ENCODE measurements at regions not wholly inside any gene's neighbourhood (a gene's known extent, or its start where the extent isn't known, plus 50 kb on each side); places are given as distances from the start of the nearest gene placed in this dataset.
"Not testable (repeated sequence)": the region's sequence is repeated elsewhere in the genome, so short reads cannot be mapped to it uniquely, and the experiment has no call there.

DNA sequence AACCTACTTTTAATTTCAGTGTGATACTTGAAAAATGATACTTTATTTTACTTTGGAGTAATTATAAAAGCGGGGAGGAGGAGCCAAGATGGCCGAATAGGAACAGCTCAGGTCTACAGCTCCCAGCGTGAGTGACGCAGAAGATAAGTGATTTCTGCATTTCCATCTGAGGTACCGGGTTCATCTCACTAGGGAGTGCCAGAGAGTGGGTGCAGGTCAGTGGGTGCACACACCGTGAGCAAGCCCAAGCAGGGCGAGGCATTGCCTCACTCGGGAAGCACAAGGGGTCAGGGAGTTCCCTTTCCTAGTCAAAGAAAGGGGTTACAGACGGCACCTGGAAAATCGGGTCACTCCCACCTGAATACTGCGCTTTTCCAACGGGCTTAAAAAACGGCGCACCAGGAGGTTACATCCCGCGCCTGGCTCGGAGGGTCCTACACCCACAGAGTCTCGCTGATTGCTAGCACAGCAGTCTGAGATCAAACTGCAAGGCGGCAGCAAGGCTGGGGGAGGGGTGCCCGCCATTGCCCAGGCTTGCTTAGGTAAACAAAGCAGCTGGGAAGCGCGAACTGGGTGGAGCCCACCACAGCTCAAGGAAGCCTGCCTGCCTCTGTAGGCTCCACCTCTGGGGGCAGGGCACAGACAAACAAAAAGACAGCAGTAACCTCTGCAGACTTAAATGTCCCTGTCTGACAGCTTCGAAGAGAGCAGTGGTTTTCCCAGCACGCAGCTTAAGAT, 640.3 kb downstream of the EPHA3 start:
- FAIRE-seq; H3K27me3 ChIP-seq (ENCODE audit: control insufficient read depth in 1 of 2, insufficient read depth in 2 of 2, low read length in 2 of 2); H3K27ac ChIP-seq (ENCODE audit: extremely low read length, insufficient read depth, low read length); CTCF ChIA-PET (ENCODE audit: low intra/inter-chr PET ratio, low total read pairs); DNase-seq (ENCODE audit: low spot score); H3K9ac ChIP-seq (ENCODE audit: insufficient read depth, low read depth, low read length); ATAC-seq; H3K9me3 ChIP-seq (ENCODE audit: low read length); POLR2A ChIA-PET; H2AFZ ChIP-seq (ENCODE audit: low read length); H4K20me1 ChIP-seq (ENCODE audit: insufficient read depth, low read length); H3K36me3 ChIP-seq (replicated peaks in 1 of 2; ENCODE audit: control insufficient read depth in 1 of 2, insufficient read depth in 2 of 2, low read length in 2 of 2); H3K4me1 ChIP-seq (ENCODE audit: insufficient read depth, low read length); BruUV-seq (replicated peaks); H3K79me2 ChIP-seq (ENCODE audit: insufficient read depth, low read length); intact Hi-C loops (cut with micrococcal nuclease; ENCODE audit: unreplicated experiment); in situ Hi-C loops (cut with HindIII; ENCODE audit: extremely low pct_ligation_motif_present, low pct_unique_long_range_greater_than_20kb); TF ChIP-seq FOXA1 (IDR thresholded peaks at IDR 0.05): not testable (repeated sequence)
- Histone ChIP-seq H3K4me2 (ENCODE audit: low read depth, low read length) (peak overlapping the region; percentile 45), H3K4me3 (replicated peaks in 1 of 3; ENCODE audit: insufficient read depth in 1 of 3, low read depth in 2 of 3, low read length in 3 of 3) (peak overlapping the region in 2 of 3 experiments; percentile 37 to 39; a peak in 3 of 6 replicates)
- 0 out of 2 replicates have a peak, but pooled peaks have one; percentile 25 for TF ChIP-seq ZNF350 (CRISPR knock-in tag; IDR thresholded peaks at IDR 0.05; ENCODE audit: borderline replicate concordance, low read depth)
- TF ChIP-seq, protein P1, sequence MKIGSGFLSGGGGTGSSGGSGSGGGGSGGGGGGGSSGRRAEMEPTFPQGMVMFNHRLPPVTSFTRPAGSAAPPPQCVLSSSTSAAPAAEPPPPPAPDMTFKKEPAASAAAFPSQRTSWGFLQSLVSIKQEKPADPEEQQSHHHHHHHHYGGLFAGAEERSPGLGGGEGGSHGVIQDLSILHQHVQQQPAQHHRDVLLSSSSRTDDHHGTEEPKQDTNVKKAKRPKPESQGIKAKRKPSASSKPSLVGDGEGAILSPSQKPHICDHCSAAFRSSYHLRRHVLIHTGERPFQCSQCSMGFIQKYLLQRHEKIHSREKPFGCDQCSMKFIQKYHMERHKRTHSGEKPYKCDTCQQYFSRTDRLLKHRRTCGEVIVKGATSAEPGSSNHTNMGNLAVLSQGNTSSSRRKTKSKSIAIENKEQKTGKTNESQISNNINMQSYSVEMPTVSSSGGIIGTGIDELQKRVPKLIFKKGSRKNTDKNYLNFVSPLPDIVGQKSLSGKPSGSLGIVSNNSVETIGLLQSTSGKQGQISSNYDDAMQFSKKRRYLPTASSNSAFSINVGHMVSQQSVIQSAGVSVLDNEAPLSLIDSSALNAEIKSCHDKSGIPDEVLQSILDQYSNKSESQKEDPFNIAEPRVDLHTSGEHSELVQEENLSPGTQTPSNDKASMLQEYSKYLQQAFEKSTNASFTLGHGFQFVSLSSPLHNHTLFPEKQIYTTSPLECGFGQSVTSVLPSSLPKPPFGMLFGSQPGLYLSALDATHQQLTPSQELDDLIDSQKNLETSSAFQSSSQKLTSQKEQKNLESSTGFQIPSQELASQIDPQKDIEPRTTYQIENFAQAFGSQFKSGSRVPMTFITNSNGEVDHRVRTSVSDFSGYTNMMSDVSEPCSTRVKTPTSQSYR (CRISPR knock-in tag; IDR thresholded peaks at IDR 0.05; ENCODE audit: borderline replicate concordance) = peak; percentile 83; the same call in 1 of the 2 replicates
- TF ChIP-seq, protein P2, sequence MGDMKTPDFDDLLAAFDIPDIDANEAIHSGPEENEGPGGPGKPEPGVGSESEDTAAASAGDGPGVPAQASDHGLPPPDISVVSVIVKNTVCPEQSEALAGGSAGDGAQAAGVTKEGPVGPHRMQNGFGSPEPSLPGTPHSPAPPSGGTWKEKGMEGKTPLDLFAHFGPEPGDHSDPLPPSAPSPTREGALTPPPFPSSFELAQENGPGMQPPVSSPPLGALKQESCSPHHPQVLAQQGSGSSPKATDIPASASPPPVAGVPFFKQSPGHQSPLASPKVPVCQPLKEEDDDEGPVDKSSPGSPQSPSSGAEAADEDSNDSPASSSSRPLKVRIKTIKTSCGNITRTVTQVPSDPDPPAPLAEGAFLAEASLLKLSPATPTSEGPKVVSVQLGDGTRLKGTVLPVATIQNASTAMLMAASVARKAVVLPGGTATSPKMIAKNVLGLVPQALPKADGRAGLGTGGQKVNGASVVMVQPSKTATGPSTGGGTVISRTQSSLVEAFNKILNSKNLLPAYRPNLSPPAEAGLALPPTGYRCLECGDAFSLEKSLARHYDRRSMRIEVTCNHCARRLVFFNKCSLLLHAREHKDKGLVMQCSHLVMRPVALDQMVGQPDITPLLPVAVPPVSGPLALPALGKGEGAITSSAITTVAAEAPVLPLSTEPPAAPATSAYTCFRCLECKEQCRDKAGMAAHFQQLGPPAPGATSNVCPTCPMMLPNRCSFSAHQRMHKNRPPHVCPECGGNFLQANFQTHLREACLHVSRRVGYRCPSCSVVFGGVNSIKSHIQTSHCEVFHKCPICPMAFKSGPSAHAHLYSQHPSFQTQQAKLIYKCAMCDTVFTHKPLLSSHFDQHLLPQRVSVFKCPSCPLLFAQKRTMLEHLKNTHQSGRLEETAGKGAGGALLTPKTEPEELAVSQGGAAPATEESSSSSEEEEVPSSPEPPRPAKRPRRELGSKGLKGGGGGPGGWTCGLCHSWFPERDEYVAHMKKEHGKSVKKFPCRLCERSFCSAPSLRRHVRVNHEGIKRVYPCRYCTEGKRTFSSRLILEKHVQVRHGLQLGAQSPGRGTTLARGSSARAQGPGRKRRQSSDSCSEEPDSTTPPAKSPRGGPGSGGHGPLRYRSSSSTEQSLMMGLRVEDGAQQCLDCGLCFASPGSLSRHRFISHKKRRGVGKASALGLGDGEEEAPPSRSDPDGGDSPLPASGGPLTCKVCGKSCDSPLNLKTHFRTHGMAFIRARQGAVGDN (CRISPR knock-in tag; IDR thresholded peaks at IDR 0.05) = peak; percentile 13; the same call in 1 of the 2 replicates
- TF ChIP-seq ZNF543 (CRISPR knock-in tag; IDR thresholded peaks at IDR 0.05) = 0 out of 2 replicates have a peak, but pooled peaks have one; percentile 25
- TF ChIP-seq, protein P3, sequence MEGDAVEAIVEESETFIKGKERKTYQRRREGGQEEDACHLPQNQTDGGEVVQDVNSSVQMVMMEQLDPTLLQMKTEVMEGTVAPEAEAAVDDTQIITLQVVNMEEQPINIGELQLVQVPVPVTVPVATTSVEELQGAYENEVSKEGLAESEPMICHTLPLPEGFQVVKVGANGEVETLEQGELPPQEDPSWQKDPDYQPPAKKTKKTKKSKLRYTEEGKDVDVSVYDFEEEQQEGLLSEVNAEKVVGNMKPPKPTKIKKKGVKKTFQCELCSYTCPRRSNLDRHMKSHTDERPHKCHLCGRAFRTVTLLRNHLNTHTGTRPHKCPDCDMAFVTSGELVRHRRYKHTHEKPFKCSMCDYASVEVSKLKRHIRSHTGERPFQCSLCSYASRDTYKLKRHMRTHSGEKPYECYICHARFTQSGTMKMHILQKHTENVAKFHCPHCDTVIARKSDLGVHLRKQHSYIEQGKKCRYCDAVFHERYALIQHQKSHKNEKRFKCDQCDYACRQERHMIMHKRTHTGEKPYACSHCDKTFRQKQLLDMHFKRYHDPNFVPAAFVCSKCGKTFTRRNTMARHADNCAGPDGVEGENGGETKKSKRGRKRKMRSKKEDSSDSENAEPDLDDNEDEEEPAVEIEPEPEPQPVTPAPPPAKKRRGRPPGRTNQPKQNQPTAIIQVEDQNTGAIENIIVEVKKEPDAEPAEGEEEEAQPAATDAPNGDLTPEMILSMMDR (CRISPR knock-in tag; IDR thresholded peaks at IDR 0.05) = peak; percentile 16; the same call in 1 of the 2 replicates
- TF ChIP-seq FOXA1 (CRISPR knock-in tag; IDR thresholded peaks at IDR 0.05) = peak; percentile 75
- TF ChIP-seq, protein P4, sequence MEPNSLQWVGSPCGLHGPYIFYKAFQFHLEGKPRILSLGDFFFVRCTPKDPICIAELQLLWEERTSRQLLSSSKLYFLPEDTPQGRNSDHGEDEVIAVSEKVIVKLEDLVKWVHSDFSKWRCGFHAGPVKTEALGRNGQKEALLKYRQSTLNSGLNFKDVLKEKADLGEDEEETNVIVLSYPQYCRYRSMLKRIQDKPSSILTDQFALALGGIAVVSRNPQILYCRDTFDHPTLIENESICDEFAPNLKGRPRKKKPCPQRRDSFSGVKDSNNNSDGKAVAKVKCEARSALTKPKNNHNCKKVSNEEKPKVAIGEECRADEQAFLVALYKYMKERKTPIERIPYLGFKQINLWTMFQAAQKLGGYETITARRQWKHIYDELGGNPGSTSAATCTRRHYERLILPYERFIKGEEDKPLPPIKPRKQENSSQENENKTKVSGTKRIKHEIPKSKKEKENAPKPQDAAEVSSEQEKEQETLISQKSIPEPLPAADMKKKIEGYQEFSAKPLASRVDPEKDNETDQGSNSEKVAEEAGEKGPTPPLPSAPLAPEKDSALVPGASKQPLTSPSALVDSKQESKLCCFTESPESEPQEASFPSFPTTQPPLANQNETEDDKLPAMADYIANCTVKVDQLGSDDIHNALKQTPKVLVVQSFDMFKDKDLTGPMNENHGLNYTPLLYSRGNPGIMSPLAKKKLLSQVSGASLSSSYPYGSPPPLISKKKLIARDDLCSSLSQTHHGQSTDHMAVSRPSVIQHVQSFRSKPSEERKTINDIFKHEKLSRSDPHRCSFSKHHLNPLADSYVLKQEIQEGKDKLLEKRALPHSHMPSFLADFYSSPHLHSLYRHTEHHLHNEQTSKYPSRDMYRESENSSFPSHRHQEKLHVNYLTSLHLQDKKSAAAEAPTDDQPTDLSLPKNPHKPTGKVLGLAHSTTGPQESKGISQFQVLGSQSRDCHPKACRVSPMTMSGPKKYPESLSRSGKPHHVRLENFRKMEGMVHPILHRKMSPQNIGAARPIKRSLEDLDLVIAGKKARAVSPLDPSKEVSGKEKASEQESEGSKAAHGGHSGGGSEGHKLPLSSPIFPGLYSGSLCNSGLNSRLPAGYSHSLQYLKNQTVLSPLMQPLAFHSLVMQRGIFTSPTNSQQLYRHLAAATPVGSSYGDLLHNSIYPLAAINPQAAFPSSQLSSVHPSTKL (CRISPR knock-in tag; IDR thresholded peaks at IDR 0.05) = peak; percentile 20; the same call in 1 of the 2 replicates
- TF ChIP-seq FOXA3 (CRISPR knock-in tag; IDR thresholded peaks at IDR 0.05) = peak; percentile 27; the same call in 1 of the 2 replicates
- 7% methylated on average over 9 of the region's 24 CpGs for WGBS (ENCODE audit: low lambda C conversion rate)

Data from HepG2 (cell line).